ENCODE measurements at regions not wholly inside any gene's neighbourhood (a gene's known extent, or its start where the extent isn't known, plus 50 kb on each side); places are given as distances from the start of the nearest gene placed in this dataset.

- no peak overlapping the region for H4K8ac ChIP-seq (ENCODE audit: low read depth in 2 of 2, low read length in 2 of 2)
- no peak overlapping the region for H3K4me3 ChIP-seq (ENCODE audit: insufficient read depth, low read depth, low read length)
- ChIA-PET POLR2A (ENCODE audit: unreplicated experiment) (no interaction called here), CTCF (no interaction called here)
- in situ Hi-C loops (cut with MboI; ENCODE audit: low sequenced_read_pairs), result no loop called here
- H4K91ac ChIP-seq (ENCODE audit: insufficient read depth, low read depth, low read length), result no peak overlapping the region
- H2AK5ac ChIP-seq (ENCODE audit: low read depth, low read length), result no peak overlapping the region
- no peak overlapping the region for H2BK5ac ChIP-seq (ENCODE audit: low read depth, low read length, poor library complexity, severe bottlenecking)
- H3K36me3 ChIP-seq (ENCODE audit: control insufficient read depth, insufficient read depth, low read length), result no peaks in the 10 kb centered on the region
- TF ChIP-seq NFE2L2 (IDR thresholded peaks at IDR 0.05; ENCODE audit: low read depth, low read length) (no peak), BHLHE40 (IDR thresholded peaks at IDR 0.05; ENCODE audit: low read depth, low read length) (no peak), MAZ (IDR thresholded peaks at IDR 0.05; ENCODE audit: borderline replicate concordance, low read depth, low read length) (no peak)
- H3K27ac ChIP-seq (ENCODE audit: insufficient read depth, low read length), result no peak overlapping the region
- no peak overlapping the region for H3K23ac ChIP-seq (ENCODE audit: low read depth, low read length)
- H3K56ac ChIP-seq (ENCODE audit: extremely low read depth, insufficient read depth, low read length), result no peak overlapping the region
- no peak overlapping the region for H3K14ac ChIP-seq (replicated peaks; ENCODE audit: low read depth, low read length)
- no peak overlapping the region for H3K4ac ChIP-seq (ENCODE audit: low read depth, low read length)
- H3K27me3 ChIP-seq (ENCODE audit: control insufficient read depth, insufficient read depth, low read length), result no peaks in the 10 kb centered on the region
- H3K9ac ChIP-seq (ENCODE audit: low read depth, low read length), result no peak overlapping the region
- no peak for ATAC-seq (ENCODE audit: low read depth)
- H2AK9ac ChIP-seq (replicated peaks; ENCODE audit: low read depth, low read length, poor library complexity), result no peak overlapping the region
- H3K9me3 ChIP-seq (ENCODE audit: control insufficient read depth, insufficient read depth, low read length), result peaks cover 15% of the 10 kb centered on the region
- H3K18ac ChIP-seq (ENCODE audit: low read depth, low read length), result no peak overlapping the region
- H3K4me1 ChIP-seq (ENCODE audit: control insufficient read depth, insufficient read depth, low read length), result no peaks in the 10 kb centered on the region
- H2AFZ ChIP-seq (replicated peaks; ENCODE audit: low read length, poor library complexity), result no peak overlapping the region
- no peaks in the 10 kb centered on the region for H4K20me1 ChIP-seq (ENCODE audit: insufficient read depth, low read length)
- H2BK15ac ChIP-seq (ENCODE audit: low read depth, low read length), result no peak overlapping the region
- H2BK120ac ChIP-seq (ENCODE audit: low read depth, low read length), result no peak overlapping the region
- no peaks in the 10 kb centered on the region for H3K79me1 ChIP-seq (ENCODE audit: low read depth in 1 of 2, low read length in 2 of 2)
- H3K9me1 ChIP-seq (ENCODE audit: insufficient read depth, low read length), result no peaks in the 10 kb centered on the region
- DNase-seq, result no peak
- H4K5ac ChIP-seq (ENCODE audit: low read depth, low read length), result no peak overlapping the region
- intact Hi-C loops (cut with micrococcal nuclease), result no loop called here
- dilution Hi-C loops (cut with HindIII; ENCODE audit: low sequenced_read_pairs, unreplicated experiment), result no loop called here
- no peak overlapping the region for H2BK20ac ChIP-seq (ENCODE audit: low read depth, low read length)
- no peak overlapping the region for H3K4me2 ChIP-seq (ENCODE audit: low read depth, low read length)
- no TSS peak for BruUV-seq (replicated peaks)
Measured at GRCh38 chr13:80835902-80836301, 495.0 kb upstream of the SPRY2 start.

Measured in IMR-90 (cell line).